ENCODE measurements at regions not wholly inside any gene's neighbourhood (a gene's known extent, or its start where the extent isn't known, plus 50 kb on each side); places are given as distances from the start of the nearest gene placed in this dataset.
A peak's percentile ranks its signal among the peaks of the same experiment; 100 is the strongest.

DNA sequence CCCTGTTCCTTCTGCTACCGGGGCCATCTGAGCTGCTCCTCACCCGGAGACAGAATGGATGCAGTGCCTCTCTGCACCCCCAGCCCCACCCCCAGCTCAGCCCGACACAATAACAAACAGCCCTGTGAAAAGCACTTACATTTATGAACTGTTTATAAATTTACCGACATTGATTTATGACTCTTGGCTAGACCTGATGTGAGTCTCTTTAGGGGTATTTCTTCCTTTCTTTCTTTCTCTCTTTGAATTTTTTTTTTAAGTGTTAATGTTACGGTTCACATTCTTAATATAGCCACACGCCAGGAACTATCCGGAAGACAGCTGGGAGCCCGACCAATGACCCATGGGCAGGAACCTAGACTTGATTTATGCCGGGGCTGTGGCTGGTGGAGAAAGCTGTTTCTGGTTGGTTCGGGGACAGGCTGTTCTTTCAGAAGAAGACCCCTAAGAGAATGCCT lies 266.3 kb downstream of the CDC5L start:
- Mint-ChIP-seq H3K4me3 (no peak overlapping the region), H3K27ac (no peak overlapping the region), H3K36me3 (peaks cover 0 to 2% (median under 1%) of the 10 kb centered on the region in 5 donors)

DNA sequence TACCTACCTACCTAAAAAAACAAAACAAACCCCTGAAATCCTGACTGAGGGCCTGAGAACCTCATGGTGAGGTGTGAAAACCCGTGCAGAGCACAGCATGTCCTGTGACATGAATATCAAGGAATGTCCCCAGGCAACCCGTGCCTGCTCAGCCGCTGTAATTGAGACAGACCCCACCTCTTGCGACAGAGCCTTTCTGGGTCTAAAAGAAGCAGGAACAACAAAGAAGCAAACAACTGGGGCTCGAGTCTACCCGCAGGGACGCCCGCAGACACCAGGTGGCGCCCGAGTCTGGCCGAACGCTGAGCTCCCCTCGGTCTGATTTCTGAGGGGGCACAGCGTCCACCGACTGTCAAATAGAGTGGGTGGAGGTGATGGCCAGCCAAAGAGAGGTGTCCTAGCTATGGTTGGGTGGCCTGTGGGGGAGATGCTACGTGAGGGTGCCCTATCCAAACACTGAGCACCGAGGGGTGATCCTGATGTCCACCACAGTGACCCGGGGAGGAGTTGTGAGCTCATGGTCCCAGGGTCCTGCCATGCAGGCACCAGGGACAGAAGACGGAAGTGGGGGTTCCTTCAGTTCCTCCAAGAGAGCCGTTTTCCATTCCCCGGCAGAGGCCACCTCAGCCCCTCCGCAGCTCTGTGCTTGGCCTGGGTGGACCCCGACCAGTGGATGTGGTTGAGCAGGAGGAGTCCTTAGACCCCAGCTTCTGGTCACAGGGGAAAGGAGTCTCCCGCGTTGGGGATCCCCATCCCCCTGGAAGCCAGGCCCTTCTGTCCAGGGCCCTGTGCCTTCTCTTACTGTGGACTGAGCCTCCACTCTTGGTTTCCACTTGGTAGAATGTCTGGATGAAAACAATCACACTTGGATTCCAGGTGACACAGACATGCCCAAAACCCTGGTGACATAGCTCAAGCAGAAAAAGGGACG lies 268.2 kb downstream of the CDC5L start:
- Mint-ChIP-seq H3K4me1 (peaks cover 6 to 16% (median 10%) of the 10 kb centered on the region in 7 donors), H3K9me3 (peaks cover 0 to 2% (median 0%) of the 10 kb centered on the region in 11 donors), H3K27me3 (peaks cover 0 to 12% (median 2%) of the 10 kb centered on the region in 5 donors), H3K4me3 (peak overlapping the region in 8 of 10 donors; percentile 26 to 72 (median 64)), H3K36me3 (peaks cover 0 to 2% (median 0%) of the 10 kb centered on the region in 5 donors), H3K27ac (peak overlapping the region; percentile 37 to 96 (median 79))
- Histone ChIP-seq H3K27me3 (ENCODE audit: control insufficient read depth in 2 of 2, insufficient read depth in 2 of 2, low read length in 2 of 2) (no peaks in the 10 kb centered on the region), H3K27ac (ENCODE audit: low read depth, low read length) (no peak overlapping the region), H3K4me1 (ENCODE audit: control insufficient read depth in 2 of 2, insufficient read depth in 2 of 2, low read length in 2 of 2) (peaks cover 0 to 9% of the 10 kb centered on the region in 2 donors), H3K9me3 (ENCODE audit: control insufficient read depth in 2 of 3, low read length in 3 of 3) (no peaks in the 10 kb centered on the region), H3K4me3 (ENCODE audit: low read length) (no peak overlapping the region), H3K36me3 (ENCODE audit: control insufficient read depth in 2 of 3, insufficient read depth in 3 of 3, low read length in 3 of 3) (no peaks in the 10 kb centered on the region)
- CTCF ChIA-PET = interaction anchor here (0.6 to 6.5 kb wide), 18 partner anchors 13 to 1267 kb away, joined by 3 to 57 read pairs (median 4); partner anchors contain the start of gene SUPT3H
- ATAC-seq (peak; percentile 84), DNase-seq (peak; percentile 33 to 79 (median 65))
- intact Hi-C loops (cut with micrococcal nuclease) = loop anchor here (1.0 to 10.0 kb wide), 12 partner anchors 63 to 1755 kb away; partner anchors contain the start of gene SUPT3H (in 1 of the 2)
- POLR2A ChIA-PET = interaction anchor here (0.6 to 2.1 kb wide), 5 partner anchors 16 to 1059 kb away, joined by 3 to 7 read pairs (median 4); no protein-coding TSS in a partner anchor

More for the DNA sequence above, 266.3 kb downstream of the CDC5L start:
- peaks cover 0 to 9% of the 10 kb centered on the region in 2 donors for H3K4me1 ChIP-seq (ENCODE audit: control insufficient read depth in 2 of 2, insufficient read depth in 2 of 2, low read length in 2 of 2)
- Mint-ChIP-seq H3K27me3 (peaks cover 0 to 12% (median 2%) of the 10 kb centered on the region in 5 donors), H3K9me3 (peaks cover 0 to 2% (median 0%) of the 10 kb centered on the region in 11 donors), H3K4me1 (peaks cover 6 to 24% (median 10%) of the 10 kb centered on the region in 7 donors)
- H3K9me3 ChIP-seq (ENCODE audit: control insufficient read depth in 2 of 3, low read length in 3 of 3) = no peaks in the 10 kb centered on the region
- ATAC-seq (no peak), DNase-seq (no peak)
- POLR2A ChIA-PET = no interaction called here
- no peaks in the 10 kb centered on the region for H3K36me3 ChIP-seq (ENCODE audit: control insufficient read depth in 2 of 3, insufficient read depth in 3 of 3, low read length in 3 of 3)
- no peak overlapping the region for H3K4me3 ChIP-seq (ENCODE audit: low read length)
- intact Hi-C loops (cut with micrococcal nuclease) = loop anchor here (2.0 to 10.0 kb wide), 3 partner anchors 61 to 351 kb away; no protein-coding TSS in a partner anchor
- no peak overlapping the region for H3K27ac ChIP-seq (ENCODE audit: low read depth, low read length)
- CTCF ChIA-PET = interaction anchor here (0.6 to 6.5 kb wide), 7 partner anchors 8 to 1269 kb away, joined by 3 to 57 read pairs (median 5); no protein-coding TSS in a partner anchor
- H3K27me3 ChIP-seq (ENCODE audit: control insufficient read depth in 2 of 2, insufficient read depth in 2 of 2, low read length in 2 of 2) = no peaks in the 10 kb centered on the region

DNA sequence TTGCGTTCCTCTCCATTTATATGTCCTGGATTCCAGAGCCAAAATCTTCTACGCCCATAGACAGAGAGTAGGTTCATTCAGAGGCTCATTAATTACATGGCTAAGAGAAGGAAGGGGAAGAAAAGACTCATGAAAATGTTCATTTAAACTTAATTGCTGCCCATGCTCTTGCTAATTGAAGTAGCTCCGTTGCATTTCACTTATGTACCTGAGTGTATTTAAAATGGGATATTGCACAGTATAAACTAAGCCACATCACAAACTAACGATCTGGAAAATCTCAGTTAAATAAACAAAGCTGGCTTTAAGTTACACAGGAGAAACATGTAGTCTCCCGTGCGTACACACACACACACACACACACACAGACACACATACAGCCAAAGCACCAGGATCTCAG lies 269.2 kb downstream of the CDC5L start:
- Histone ChIP-seq H3K36me3 (ENCODE audit: control insufficient read depth in 2 of 3, insufficient read depth in 3 of 3, low read length in 3 of 3) (no peaks in the 10 kb centered on the region), H3K9me3 (ENCODE audit: control insufficient read depth in 2 of 3, low read length in 3 of 3) (no peaks in the 10 kb centered on the region), H3K4me3 (ENCODE audit: low read length) (no peak overlapping the region), H3K27ac (ENCODE audit: low read depth, low read length) (no peak overlapping the region), H3K4me1 (ENCODE audit: control insufficient read depth in 2 of 2, insufficient read depth in 2 of 2, low read length in 2 of 2) (peaks cover 0 to 9% of the 10 kb centered on the region in 2 donors), H3K27me3 (ENCODE audit: control insufficient read depth in 2 of 2, insufficient read depth in 2 of 2, low read length in 2 of 2) (no peaks in the 10 kb centered on the region)
- Mint-ChIP-seq H3K4me1 (peaks cover 6 to 16% (median 8%) of the 10 kb centered on the region in 7 donors), H3K9me3 (peaks cover 0 to 2% (median 0%) of the 10 kb centered on the region in 11 donors), H3K4me3 (no peak overlapping the region), H3K36me3 (peaks cover 0 to 2% (median 0%) of the 10 kb centered on the region in 5 donors), H3K27me3 (peaks cover 0 to 7% (median 2%) of the 10 kb centered on the region in 5 donors), H3K27ac (no peak overlapping the region)
- intact Hi-C loops (cut with micrococcal nuclease) = loop anchor here (5.0 to 10.0 kb wide), 5 partner anchors 179 to 666 kb away; no protein-coding TSS in a partner anchor
- CTCF ChIA-PET = interaction anchor here (0.6 to 6.5 kb wide), 11 partner anchors 74 to 1266 kb away, joined by 3 to 57 read pairs (median 4); partner anchors contain the start of gene SUPT3H
- POLR2A ChIA-PET = interaction anchor here (0.6 to 2.1 kb wide), 4 partner anchors 15 to 830 kb away, joined by 3 to 7 read pairs (median 3); no protein-coding TSS in a partner anchor
- DNase-seq (no peak), ATAC-seq (no peak)

DNA sequence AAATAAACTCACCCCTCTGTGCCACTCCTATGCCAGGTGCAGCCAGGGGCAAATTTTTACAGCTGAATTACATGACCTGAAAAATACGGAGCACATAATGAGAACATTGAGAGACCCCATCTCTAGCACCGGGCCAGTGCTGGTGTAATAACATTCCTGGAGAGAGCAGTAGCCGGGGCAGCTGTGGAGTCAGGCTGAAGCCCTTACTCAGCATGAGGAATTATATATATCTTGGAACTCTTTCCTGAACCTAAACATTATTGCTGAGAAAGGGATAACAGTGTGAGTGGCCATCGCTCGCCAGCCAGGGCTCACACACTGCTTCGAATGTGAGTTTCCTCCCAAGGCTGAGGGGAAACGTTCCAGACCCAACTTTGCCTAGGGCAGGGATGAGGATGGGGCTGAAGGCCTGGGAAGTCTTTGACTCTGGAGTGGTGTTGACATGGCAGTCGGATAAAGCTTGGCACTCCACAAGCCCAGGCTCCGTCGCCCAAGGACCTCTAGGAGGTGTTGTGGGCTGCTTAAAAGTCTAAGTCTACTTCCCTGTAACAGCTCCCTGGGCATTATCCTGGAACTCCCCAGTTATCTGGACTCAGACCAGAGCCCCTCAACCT lies 269.8 kb downstream of the CDC5L start:
- POLR2A ChIA-PET = interaction anchor here (0.6 to 0.8 kb wide), 3 partner anchors 762 to 830 kb away, joined by 3 read pairs; no protein-coding TSS in a partner anchor
- peaks cover 6 to 16% (median 8%) of the 10 kb centered on the region in 7 donors for H3K4me1 Mint-ChIP-seq
- no peak for DNase-seq
- H3K27ac Mint-ChIP-seq = no peak overlapping the region
- no peaks in the 10 kb centered on the region for H3K36me3 ChIP-seq (ENCODE audit: control insufficient read depth in 2 of 3, insufficient read depth in 3 of 3, low read length in 3 of 3)
- no peak for ATAC-seq
- H3K9me3 Mint-ChIP-seq = peaks cover 0 to 2% (median 0%) of the 10 kb centered on the region in 11 donors
- H3K27me3 ChIP-seq (ENCODE audit: control insufficient read depth in 2 of 2, insufficient read depth in 2 of 2, low read length in 2 of 2) = no peaks in the 10 kb centered on the region
- H3K4me3 Mint-ChIP-seq = no peak overlapping the region
- H3K4me3 ChIP-seq (ENCODE audit: low read length) = no peak overlapping the region
- CTCF ChIA-PET = interaction anchor here (0.6 to 6.5 kb wide), 9 partner anchors 74 to 1265 kb away, joined by 3 to 57 read pairs (median 4); partner anchors contain the start of gene SUPT3H
- H3K36me3 Mint-ChIP-seq = peaks cover 0 to 2% (median 0%) of the 10 kb centered on the region in 5 donors
- H3K27me3 Mint-ChIP-seq = peaks cover 0 to 7% (median 2%) of the 10 kb centered on the region in 5 donors
- H3K27ac ChIP-seq (ENCODE audit: low read depth, low read length) = no peak overlapping the region
- no peaks in the 10 kb centered on the region for H3K9me3 ChIP-seq (ENCODE audit: control insufficient read depth in 2 of 3, low read length in 3 of 3)
- H3K4me1 ChIP-seq (ENCODE audit: control insufficient read depth in 2 of 2, insufficient read depth in 2 of 2, low read length in 2 of 2) = peaks cover 0 to 9% of the 10 kb centered on the region in 2 donors
- intact Hi-C loops (cut with micrococcal nuclease) = loop anchor here (5.0 to 10.0 kb wide), 5 partner anchors 180 to 665 kb away; no protein-coding TSS in a partner anchor

DNA sequence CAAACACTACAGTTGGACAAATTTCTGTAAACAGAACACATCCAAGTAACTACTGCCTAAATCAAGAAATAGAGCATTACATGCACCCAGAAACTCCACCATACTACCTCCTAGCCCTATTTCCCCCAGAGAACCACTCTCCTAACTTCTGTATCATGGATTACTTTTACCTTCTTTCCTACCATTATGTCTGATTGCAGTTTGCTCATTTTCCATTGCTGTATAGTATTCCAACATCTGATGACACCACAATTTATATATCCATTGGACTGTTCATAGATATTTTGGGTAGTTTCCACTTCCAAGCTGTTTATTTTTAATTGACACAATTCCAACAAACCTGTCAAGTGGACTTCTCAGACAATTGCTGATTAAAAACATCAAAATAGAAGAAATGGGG lies 271.1 kb downstream of the CDC5L start:
- H3K9me3 Mint-ChIP-seq = peaks cover 0 to 2% (median 0%) of the 10 kb centered on the region in 11 donors
- no peak overlapping the region for H3K4me3 Mint-ChIP-seq
- H3K36me3 Mint-ChIP-seq = peaks cover 0 to 2% (median 0%) of the 10 kb centered on the region in 5 donors
- Histone ChIP-seq H3K27me3 (ENCODE audit: control insufficient read depth in 2 of 2, insufficient read depth in 2 of 2, low read length in 2 of 2) (no peaks in the 10 kb centered on the region), H3K9me3 (ENCODE audit: control insufficient read depth in 2 of 3, low read length in 3 of 3) (no peaks in the 10 kb centered on the region), H3K4me1 (ENCODE audit: control insufficient read depth in 2 of 2, insufficient read depth in 2 of 2, low read length in 2 of 2) (peaks cover 0 to 9% of the 10 kb centered on the region in 2 donors), H3K27ac (ENCODE audit: low read depth, low read length) (no peak overlapping the region), H3K4me3 (ENCODE audit: low read length) (no peak overlapping the region), H3K36me3 (ENCODE audit: control insufficient read depth in 2 of 3, insufficient read depth in 3 of 3, low read length in 3 of 3) (no peaks in the 10 kb centered on the region)
- DNase-seq (no peak), ATAC-seq (no peak)
- H3K27me3 Mint-ChIP-seq = peaks cover 0 to 2% (median 0%) of the 10 kb centered on the region in 5 donors
- CTCF ChIA-PET = no interaction called here
- intact Hi-C loops (cut with micrococcal nuclease) = loop anchor here (5.0 to 10.0 kb wide), 5 partner anchors 181 to 664 kb away; no protein-coding TSS in a partner anchor
- H3K27ac Mint-ChIP-seq = no peak overlapping the region
- H3K4me1 Mint-ChIP-seq = peaks cover 6 to 16% (median 8%) of the 10 kb centered on the region in 7 donors
- POLR2A ChIA-PET = no interaction called here

Measured in naive thymus-derived CD4-positive, alpha-beta T cell (primary cell).